H9 (cell line): ENCODE measurements at regions not wholly inside any gene's neighbourhood (a gene's known extent, or its start where the extent isn't known, plus 50 kb on each side); places are given as distances from the start of the nearest gene placed in this dataset.

Experiments used
- DNase-seq: peaks from one replicate; pipeline ENCODE4 v3.0.0-alpha.2; 2017
- H2AFZ ChIP-seq: one replicate; pipeline ENCODE4 v1.6.1; 2013; ENCODE audit warnings: mild to moderate bottlenecking, low read length, control low read depth, moderate library complexity
- H2AK5ac ChIP-seq: 2 replicates; pipeline ENCODE4 v1.6.1; 2013; ENCODE audit warnings: low read length, control low read depth, mixed read lengths; ENCODE audit not compliant: insufficient read length
- H2BK120ac ChIP-seq: one replicate; pipeline ENCODE4 v1.6.1; 2013; ENCODE audit warnings: low read depth, mild to moderate bottlenecking, low read length, control low read depth, inconsistent platforms; ENCODE audit not compliant: poor library complexity, severe bottlenecking
- H2BK12ac ChIP-seq: 2 replicates; pipeline ENCODE4 v1.6.1; 2013; ENCODE audit warnings: low read length, control low read depth, mixed read lengths, low read depth; ENCODE audit not compliant: insufficient read length
- H2BK15ac ChIP-seq: 2 replicates; pipeline ENCODE4 v1.6.1; 2013; ENCODE audit warnings: low read depth, low read length, control low read depth
- H2BK20ac ChIP-seq: one replicate; pipeline ENCODE4 v1.6.1; 2013; ENCODE audit warnings: low read depth, mild to moderate bottlenecking, low read length, control low read depth, inconsistent platforms; ENCODE audit not compliant: poor library complexity, severe bottlenecking
- H2BK5ac ChIP-seq: 2 replicates; pipeline ENCODE4 v1.6.1; 2013; ENCODE audit warnings: low read length, control low read depth, mixed read lengths; ENCODE audit not compliant: insufficient read length
- H3K14ac ChIP-seq: 2 replicates; pipeline ENCODE4 v1.6.1; 2013; ENCODE audit warnings: low read length, control low read depth; ENCODE audit not compliant: insufficient read depth
- H3K18ac ChIP-seq: 2 replicates; pipeline ENCODE4 v1.6.1; 2013; ENCODE audit warnings: low read depth, mild to moderate bottlenecking, mixed read lengths, low read length, control low read depth; ENCODE audit not compliant: insufficient read length
- H3K23ac ChIP-seq: 2 replicates; pipeline ENCODE4 v1.6.1; 2013; ENCODE audit warnings: low read length, control low read depth, mixed read lengths, low read depth; ENCODE audit not compliant: insufficient read length
- H3K23me2 ChIP-seq: 2 replicates; pipeline ENCODE4 v1.6.1; 2013; ENCODE audit warnings: low read depth, mild to moderate bottlenecking, mixed read lengths, low read length, control low read depth; ENCODE audit not compliant: insufficient read length, poor library complexity, severe bottlenecking
- H3K27ac ChIP-seq: 2 replicates; pipeline ENCODE4 v1.5.1; 2013; ENCODE audit warnings: low read length, control low read depth, mixed read lengths, low read depth; ENCODE audit not compliant: insufficient read length
- H3K27me3 ChIP-seq: 2 replicates; pipeline ENCODE4 v1.6.1; 2013; ENCODE audit warnings: low read length, control low read depth, inconsistent platforms; ENCODE audit not compliant: insufficient read depth
- H3K4ac ChIP-seq: 2 replicates; pipeline ENCODE4 v1.6.1; 2013; ENCODE audit warnings: low read depth, mild to moderate bottlenecking, control low read depth, inconsistent platforms, low read length, moderate library complexity
- H3K4me1 ChIP-seq: 2 replicates; pipeline ENCODE4 v1.6.1; 2013; ENCODE audit warnings: low read length, control low read depth, inconsistent platforms; ENCODE audit not compliant: insufficient read depth
- H3K4me2 ChIP-seq: 2 replicates; pipeline ENCODE4 v1.6.1; 2013; ENCODE audit warnings: low read length, control low read depth, mixed read lengths; ENCODE audit not compliant: insufficient read length, insufficient read depth
- H3K56ac ChIP-seq: 2 replicates; pipeline ENCODE4 v1.6.1; 2013; ENCODE audit warnings: low read depth, mild to moderate bottlenecking, mixed read lengths, low read length, control low read depth; ENCODE audit not compliant: insufficient read length
- H3K79me1 ChIP-seq: 2 replicates; pipeline ENCODE4 v1.6.1; 2013; ENCODE audit warnings: low read depth, mild to moderate bottlenecking, moderate library complexity, low read length, control low read depth, inconsistent platforms; ENCODE audit not compliant: insufficient read depth, poor library complexity, severe bottlenecking
- H3K79me2 ChIP-seq: 2 replicates; pipeline ENCODE4 v1.6.1; 2013; ENCODE audit warnings: low read length, control low read depth, inconsistent platforms; ENCODE audit not compliant: insufficient read depth
- H3K9ac ChIP-seq: 2 replicates; pipeline ENCODE4 v1.6.1; 2013; ENCODE audit warnings: low read length, control low read depth, mixed read lengths; ENCODE audit not compliant: insufficient read length; ENCODE audit errors: extremely low read depth
- H3K9me3 ChIP-seq: one replicate; pipeline ENCODE4 v1.6.1; 2013; ENCODE audit warnings: low read depth, low read length, inconsistent platforms; ENCODE audit not compliant: control insufficient read depth
- H3T11ph ChIP-seq: one replicate; pipeline ENCODE4 v1.6.1; 2013; ENCODE audit warnings: mild to moderate bottlenecking, low read length, control low read depth, inconsistent platforms
- H4K20me1 ChIP-seq: one replicate; pipeline ENCODE4 v1.6.1; 2013; ENCODE audit not compliant: control insufficient read depth, insufficient read length, insufficient read depth
- H4K5ac ChIP-seq: 2 replicates; pipeline ENCODE4 v1.6.1; 2013; ENCODE audit warnings: low read depth, mild to moderate bottlenecking, mixed read lengths, low read length, control low read depth; ENCODE audit not compliant: insufficient read length
- H4K8ac ChIP-seq: replicated peaks from 2 replicates; pipeline ENCODE4 v1.6.1; 2013; ENCODE audit warnings: low read length, control low read depth, mixed read lengths, low read depth; ENCODE audit not compliant: insufficient read length
- H4K91ac ChIP-seq: 2 replicates; pipeline ENCODE4 v1.6.1; 2013; ENCODE audit warnings: low read depth, mild to moderate bottlenecking, moderate library complexity, mixed read lengths, low read length, control low read depth; ENCODE audit not compliant: insufficient read length
- H3K27ac Mint-ChIP-seq, 3 experiments: 2 replicates in 2 of 3; 3 replicates in 1 of 3; pipeline ENCODE4 v1.8.0; 2020 to 2021; ENCODE audit warnings: mixed read lengths in 3 of 3, mild to moderate bottlenecking in 1 of 3, moderate library complexity in 1 of 3
- H3K27me3 Mint-ChIP-seq: 2 replicates; pipeline ENCODE4 v1.8.0; 2021; ENCODE audit warnings: low read depth, mild to moderate bottlenecking, moderate library complexity, mixed read lengths
- H3K36me3 Mint-ChIP-seq, 3 experiments: 2 replicates in 2 of 3; 3 replicates in 1 of 3; pipeline ENCODE4 v1.8.0; 2020 to 2021; ENCODE audit warnings: low read depth in 3 of 3, mixed read lengths in 3 of 3; ENCODE audit not compliant: insufficient read depth in 1 of 3
- H3K4me1 Mint-ChIP-seq, 2 experiments: 2 replicates each; pipeline ENCODE4 v1.8.0; 2020; ENCODE audit warnings: mixed read lengths in 2 of 2
- H3K4me3 Mint-ChIP-seq, 2 experiments: 2 replicates in 1 of 2; 3 replicates in 1 of 2; pipeline ENCODE4 v1.8.0; 2020 to 2021; ENCODE audit warnings: mild to moderate bottlenecking in 2 of 2, mixed read lengths in 2 of 2, moderate library complexity in 1 of 2
- H3K9me3 Mint-ChIP-seq, 2 experiments: 2 replicates in 1 of 2; 3 replicates in 1 of 2; pipeline ENCODE4 v1.8.0; 2020; ENCODE audit warnings: mild to moderate bottlenecking in 2 of 2, mixed read lengths in 2 of 2, moderate library complexity in 1 of 2
- WGBS: extraction: QIAGEN DNeasy Blood & Tissue Kit; methylation state at CpG from one replicate; pipeline ENCODE4 v1.1.7; 2013; ENCODE audit warnings: missing lambda C conversion rate, low lambda C conversion rate, mixed read lengths; ENCODE audit not compliant: insufficient read length; ENCODE audit errors: extremely low coverage; 5-methylcytosine and 5-hydroxymethylcytosine counted together
- TF ChIP-seq, protein P1 (sequence below): fragments of 200-600 bp; sonication (generic); conservative IDR thresholded peaks from 3 replicates; pipeline ENCODE4 v1.8.0; 2021; ENCODE audit warnings: antibody characterized with exemption, mild to moderate bottlenecking

DNA sequence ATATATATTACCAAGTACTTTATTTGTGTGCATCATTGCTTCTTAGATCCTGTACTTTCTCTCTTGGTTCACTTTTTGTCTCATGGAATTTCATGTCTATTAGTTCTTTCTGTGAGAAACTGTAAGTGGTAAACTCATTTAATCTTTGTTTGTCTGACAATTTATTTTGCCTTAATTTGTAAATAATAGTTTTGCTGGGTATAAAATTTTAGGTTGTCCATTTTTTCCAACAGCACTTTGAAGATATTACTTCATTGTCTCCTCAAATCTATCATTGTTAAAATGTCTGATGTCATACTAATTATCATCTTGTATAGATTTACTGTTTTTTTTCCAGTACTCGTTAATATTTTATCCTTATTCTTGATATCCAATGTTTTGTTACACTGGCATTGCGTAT is 205.2 kb upstream of the CDYL start:
- H3K27ac Mint-ChIP-seq = no peak overlapping the region
- TF ChIP-seq, protein P1, sequence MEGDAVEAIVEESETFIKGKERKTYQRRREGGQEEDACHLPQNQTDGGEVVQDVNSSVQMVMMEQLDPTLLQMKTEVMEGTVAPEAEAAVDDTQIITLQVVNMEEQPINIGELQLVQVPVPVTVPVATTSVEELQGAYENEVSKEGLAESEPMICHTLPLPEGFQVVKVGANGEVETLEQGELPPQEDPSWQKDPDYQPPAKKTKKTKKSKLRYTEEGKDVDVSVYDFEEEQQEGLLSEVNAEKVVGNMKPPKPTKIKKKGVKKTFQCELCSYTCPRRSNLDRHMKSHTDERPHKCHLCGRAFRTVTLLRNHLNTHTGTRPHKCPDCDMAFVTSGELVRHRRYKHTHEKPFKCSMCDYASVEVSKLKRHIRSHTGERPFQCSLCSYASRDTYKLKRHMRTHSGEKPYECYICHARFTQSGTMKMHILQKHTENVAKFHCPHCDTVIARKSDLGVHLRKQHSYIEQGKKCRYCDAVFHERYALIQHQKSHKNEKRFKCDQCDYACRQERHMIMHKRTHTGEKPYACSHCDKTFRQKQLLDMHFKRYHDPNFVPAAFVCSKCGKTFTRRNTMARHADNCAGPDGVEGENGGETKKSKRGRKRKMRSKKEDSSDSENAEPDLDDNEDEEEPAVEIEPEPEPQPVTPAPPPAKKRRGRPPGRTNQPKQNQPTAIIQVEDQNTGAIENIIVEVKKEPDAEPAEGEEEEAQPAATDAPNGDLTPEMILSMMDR = no peak
- Histone ChIP-seq H2BK5ac (no peak overlapping the region), H3K79me2 (no peaks in the 10 kb centered on the region), H3K14ac (no peak overlapping the region), H2AK5ac (no peak overlapping the region), H3K18ac (no peak overlapping the region), H3K9me3 (no peaks in the 10 kb centered on the region), H3K4ac (no peak overlapping the region), H4K20me1 (no peaks in the 10 kb centered on the region), H3K79me1 (no peaks in the 10 kb centered on the region), H3K23me2 (no peaks in the 10 kb centered on the region), H2BK120ac (no peak overlapping the region), H3K56ac (no peak overlapping the region), H4K91ac (no peak overlapping the region), H2BK15ac (no peak overlapping the region), H3K4me1 (no peaks in the 10 kb centered on the region), H2BK20ac (no peak overlapping the region), H4K8ac (no peak overlapping the region), H3K9ac (no peak overlapping the region), H3K27me3 (no peaks in the 10 kb centered on the region), H2AFZ (no peak overlapping the region), H3T11ph (no peak overlapping the region), H3K23ac (no peak overlapping the region), H2BK12ac (no peak overlapping the region), H3K4me2 (no peak overlapping the region), H3K27ac (no peak overlapping the region), H4K5ac (no peak overlapping the region)
- H3K4me3 Mint-ChIP-seq = no peak overlapping the region
- DNase-seq = no peak
- peaks cover 5 to 6% of the 10 kb centered on the region in 2 experiments; a peak in 3 of 4 replicates for H3K4me1 Mint-ChIP-seq
- peaks cover 3 to 15% (median 3%) of the 10 kb centered on the region in 3 experiments for H3K36me3 Mint-ChIP-seq
- WGBS = no CpG with 5 or more reads among the region's 2 CpGs
- H3K27me3 Mint-ChIP-seq = peaks cover 6% of the 10 kb centered on the region; the same call in 1 of the 2 replicates
- H3K9me3 Mint-ChIP-seq = peaks cover 9 to 15% of the 10 kb centered on the region in 2 experiments
